Ascending aorta (tissue), 2 donors: ENCODE measurements at regions not wholly inside any gene's neighbourhood (a gene's known extent, or its start where the extent isn't known, plus 50 kb on each side); places are given as distances from the start of the nearest gene placed in this dataset.

Experiments
- DNase-seq, 2 donors: peaks; one replicate each; pipeline ENCODE4 v3.0.0-alpha.2; 2019; ENCODE audit warnings: low spot score in 2 of 2
- H3K27ac ChIP-seq, 2 donors: fragments of 200-600 bp; sonication (generic); one replicate each; pipeline ENCODE4 v1.5.1; 2016 to 2017; ENCODE audit warnings: mild to moderate bottlenecking in 1 of 2
- H3K27me3 ChIP-seq: fragments of 200-600 bp; sonication (generic); one replicate; pipeline ENCODE4 v1.5.1; 2017
- H3K36me3 ChIP-seq, 2 donors: fragments of 200-600 bp; sonication (generic); one replicate each; pipeline ENCODE4 v1.5.1; 2016
- H3K4me1 ChIP-seq, 2 donors: fragments of 200-600 bp; sonication (generic); one replicate each; pipeline ENCODE4 v1.5.1; 2016 to 2017; ENCODE audit warnings: mild to moderate bottlenecking in 1 of 2
- H3K4me3 ChIP-seq, 2 donors: fragments of 200-600 bp; sonication (generic); one replicate each; pipeline ENCODE4 v1.5.1; 2016 to 2017; ENCODE audit warnings: mild to moderate bottlenecking in 1 of 2
- H3K9me3 ChIP-seq, 2 donors: fragments of 200-600 bp; sonication (generic); one replicate each; pipeline ENCODE4 v1.5.1; 2016
- CTCF ChIP-seq, 3 experiments: fragments of 200-600 bp in 2 of 3; fragments of 450-650 bp in 1 of 3; sonication (generic) in 2 of 3; IDR thresholded peaks; one replicate each; pipeline ENCODE4 v1.5.1; 2016 to 2019; ENCODE audit warnings: antibody characterized with exemption in 3 of 3, mild to moderate bottlenecking in 1 of 3, moderate library complexity in 1 of 3
- intact Hi-C: fragments of 100-400 bp; cut with DNase I; formaldehyde crosslinking; loops from one replicate; pipeline ENCODE4 v1.15.1; 2023

GRCh38 chr20:19100975-19101374 is 111.5 kb upstream of the SLC24A3 start:
- intact Hi-C loops: no loop called here
- H3K27ac ChIP-seq: no peak overlapping the region
- H3K36me3 ChIP-seq: no peaks in the 10 kb centered on the region

GRCh38 chr20:19104186-19104585 is 108.3 kb upstream of the SLC24A3 start:
- intact Hi-C loops: no loop called here
- no peaks in the 10 kb centered on the region for H3K9me3 ChIP-seq
- DNase-seq: no peak

More at GRCh38 chr20:19100975-19101374, 111.5 kb upstream of the SLC24A3 start:
- no peaks in the 10 kb centered on the region for H3K27me3 ChIP-seq
- H3K4me3 ChIP-seq: no peak overlapping the region
- H3K4me1 ChIP-seq: no peaks in the 10 kb centered on the region
- no peak for TF ChIP-seq CTCF (IDR thresholded peaks at IDR 0.05)
- DNase-seq: no peak
- H3K9me3 ChIP-seq: no peaks in the 10 kb centered on the region

GRCh38 chr20:19108155-19108554 is 104.3 kb upstream of the SLC24A3 start:
- TF ChIP-seq CTCF (IDR thresholded peaks at IDR 0.05): no peak
- Histone ChIP-seq H3K36me3 (no peaks in the 10 kb centered on the region), H3K27me3 (no peaks in the 10 kb centered on the region), H3K9me3 (no peaks in the 10 kb centered on the region), H3K27ac (no peak overlapping the region), H3K4me1 (no peaks in the 10 kb centered on the region), H3K4me3 (no peak overlapping the region)
- intact Hi-C loops: no loop called here
- no peak for DNase-seq

More at GRCh38 chr20:19104186-19104585, 108.3 kb upstream of the SLC24A3 start:
- H3K4me1 ChIP-seq: no peaks in the 10 kb centered on the region
- TF ChIP-seq CTCF (IDR thresholded peaks at IDR 0.05): no peak
- H3K27ac ChIP-seq: no peak overlapping the region
- H3K36me3 ChIP-seq: no peaks in the 10 kb centered on the region
- no peaks in the 10 kb centered on the region for H3K27me3 ChIP-seq
- H3K4me3 ChIP-seq: no peak overlapping the region

- Histone ChIP-seq H3K27me3 (no peaks in the 10 kb centered on the region), H3K4me3 (no peak overlapping the region), H3K9me3 (no peaks in the 10 kb centered on the region), H3K36me3 (no peaks in the 10 kb centered on the region), H3K27ac (no peak overlapping the region), H3K4me1 (no peaks in the 10 kb centered on the region)
- TF ChIP-seq CTCF (IDR thresholded peaks at IDR 0.05): no peak
- no peak for DNase-seq
- intact Hi-C loops: no loop called here
These were observed 102.2 kb upstream of the SLC24A3 start for GRCh38 chr20:19110285-19110684.

- no peak for TF ChIP-seq CTCF (IDR thresholded peaks at IDR 0.05)
- Histone ChIP-seq H3K4me3 (no peak overlapping the region), H3K36me3 (no peaks in the 10 kb centered on the region), H3K27ac (no peak overlapping the region), H3K4me1 (no peaks in the 10 kb centered on the region), H3K27me3 (no peaks in the 10 kb centered on the region), H3K9me3 (no peaks in the 10 kb centered on the region)
- DNase-seq: no peak
- intact Hi-C loops: no loop called here
These were observed 101.5 kb upstream of the SLC24A3 start for GRCh38 chr20:19110881-19111460.

- no peaks in the 10 kb centered on the region for H3K4me1 ChIP-seq
- intact Hi-C loops: no loop called here
- H3K36me3 ChIP-seq: no peaks in the 10 kb centered on the region
- no peaks in the 10 kb centered on the region for H3K9me3 ChIP-seq
- TF ChIP-seq CTCF (IDR thresholded peaks at IDR 0.05): no peak
- no peak for DNase-seq
- no peaks in the 10 kb centered on the region for H3K27me3 ChIP-seq
- H3K27ac ChIP-seq: no peak overlapping the region
- H3K4me3 ChIP-seq: no peak overlapping the region
These were observed 99.6 kb upstream of the SLC24A3 start for GRCh38 chr20:19112828-19113227.
